ENCODE measurements at regions not wholly inside any gene's neighbourhood (a gene's known extent, or its start where the extent isn't known, plus 50 kb on each side); places are given as distances from the start of the nearest gene placed in this dataset.

DNA sequence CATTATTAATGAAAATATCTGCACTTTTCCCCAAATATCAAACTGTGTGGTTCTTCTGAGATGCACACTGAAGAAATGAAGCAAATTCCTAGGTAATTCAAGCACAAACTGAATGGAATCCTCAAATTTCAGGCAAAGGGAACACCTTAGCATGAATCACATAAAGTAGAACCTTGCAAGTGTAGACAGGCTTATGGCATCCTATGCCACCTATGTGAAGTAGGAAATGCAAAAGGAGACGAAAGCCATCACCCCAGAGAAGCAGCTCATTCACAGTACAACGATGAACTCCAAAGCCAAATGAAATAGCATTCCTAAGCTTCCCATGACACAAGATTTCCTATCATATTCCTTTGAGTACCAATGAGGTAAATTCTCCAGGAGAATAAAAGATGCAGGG, 461.2 kb upstream of the RUNX1 start:
- no peaks in the 10 kb centered on the region for H3K9me3 Mint-ChIP-seq
- H3K4me3 ChIP-seq (ENCODE audit: control insufficient read depth in 1 of 2, extremely low read depth in 1 of 2, low read length in 1 of 2): no peak overlapping the region
- ATAC-seq (replicated peaks in 1 of 4): no peak
- H3K27me3 ChIP-seq (replicated peaks in 1 of 2; ENCODE audit: control insufficient read depth in 2 of 2, extremely low read depth in 1 of 2, insufficient read depth in 2 of 2, low read length in 1 of 2): peaks cover 0 to 2% of the 10 kb centered on the region in 2 experiments
- H3K27ac Mint-ChIP-seq: no peak overlapping the region
- no peak for DNase-seq
- no peaks in the 10 kb centered on the region for H3K36me3 Mint-ChIP-seq
- ChIA-PET POLR2A (no interaction called here), CTCF (no interaction called here)
- H3K27ac ChIP-seq (ENCODE audit: low read length): no peak overlapping the region
- H3K4me1 ChIP-seq (ENCODE audit: control insufficient read depth in 1 of 2, extremely low read depth in 1 of 2, insufficient read depth in 2 of 2, low read length in 2 of 2): peaks cover 9 to 18% of the 10 kb centered on the region in 2 experiments
- no peaks in the 10 kb centered on the region for H3K36me3 ChIP-seq (ENCODE audit: control insufficient read depth in 2 of 2, extremely low read depth in 1 of 2, insufficient read depth in 1 of 2, low read length in 1 of 2)
- H3K9me3 ChIP-seq: no peaks in the 10 kb centered on the region
- peaks cover 0 to 12% of the 10 kb centered on the region in 2 donors for H3K27me3 Mint-ChIP-seq
- WGBS (ENCODE audit: insufficient coverage): no CpG with 5 or more reads among the region's 2 CpGs
- H3K4me1 Mint-ChIP-seq: peaks cover 32 to 40% (median 36%) of the 10 kb centered on the region in 3 donors
- H3K4me3 Mint-ChIP-seq: no peak overlapping the region

DNA sequence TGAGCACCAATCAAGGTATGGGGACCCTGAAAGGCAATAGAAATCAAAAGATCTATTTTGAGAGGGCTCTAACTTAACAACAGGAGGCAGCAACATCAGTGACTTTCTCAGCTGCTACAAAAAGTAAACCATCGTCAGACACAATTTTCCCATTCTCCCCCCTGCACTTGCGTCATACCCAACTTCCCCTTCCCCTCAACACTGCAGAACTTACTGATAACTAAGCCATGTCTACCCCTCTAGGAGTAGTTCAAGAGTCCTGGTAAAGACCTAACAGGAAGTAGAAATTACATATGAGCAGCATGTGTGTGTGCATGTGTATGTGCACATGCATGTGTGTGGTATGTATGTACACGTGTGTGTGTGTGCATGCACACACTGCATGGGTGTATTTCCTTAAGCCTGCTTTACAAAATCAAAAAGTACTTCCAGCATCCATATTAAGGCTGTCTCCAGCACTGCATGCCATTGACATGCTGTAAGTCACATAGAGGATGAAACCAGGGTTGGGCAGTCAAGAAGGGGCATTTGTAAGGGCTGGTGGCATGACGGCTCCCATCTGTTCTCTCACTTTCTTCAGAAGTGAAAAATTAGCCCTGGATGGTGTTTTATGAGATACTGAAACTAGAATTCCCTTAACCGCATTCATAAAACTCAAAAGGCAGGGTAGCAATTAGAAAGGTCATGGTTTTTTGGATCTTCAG, 460.1 kb upstream of the RUNX1 start:
- POLR2A ChIA-PET: no interaction called here
- Mint-ChIP-seq H3K36me3 (no peaks in the 10 kb centered on the region), H3K27ac (no peak overlapping the region), H3K9me3 (no peaks in the 10 kb centered on the region), H3K27me3 (peaks cover 0 to 12% of the 10 kb centered on the region in 2 donors), H3K4me1 (peaks cover 40 to 51% (median 46%) of the 10 kb centered on the region in 3 donors), H3K4me3 (no peak overlapping the region)
- no peaks in the 10 kb centered on the region for H3K9me3 ChIP-seq
- no peak overlapping the region for H3K27ac ChIP-seq (ENCODE audit: low read length)
- no peak overlapping the region for H3K4me3 ChIP-seq (ENCODE audit: control insufficient read depth in 1 of 2, extremely low read depth in 1 of 2, low read length in 1 of 2)
- peaks cover 0 to 2% of the 10 kb centered on the region in 2 experiments for H3K27me3 ChIP-seq (replicated peaks in 1 of 2; ENCODE audit: control insufficient read depth in 2 of 2, extremely low read depth in 1 of 2, insufficient read depth in 2 of 2, low read length in 1 of 2)
- 49% methylated on average over 2 of the region's 5 CpGs for WGBS (ENCODE audit: insufficient coverage)
- H3K36me3 ChIP-seq (ENCODE audit: control insufficient read depth in 2 of 2, extremely low read depth in 1 of 2, insufficient read depth in 1 of 2, low read length in 1 of 2): no peaks in the 10 kb centered on the region
- H3K4me1 ChIP-seq (ENCODE audit: control insufficient read depth in 1 of 2, extremely low read depth in 1 of 2, insufficient read depth in 2 of 2, low read length in 2 of 2): peaks cover 20 to 30% of the 10 kb centered on the region in 2 experiments
- DNase-seq (no peak), ATAC-seq (replicated peaks in 1 of 4) (peak in 1 of 4 experiments; percentile 49)
- CTCF ChIA-PET: no interaction called here

DNA sequence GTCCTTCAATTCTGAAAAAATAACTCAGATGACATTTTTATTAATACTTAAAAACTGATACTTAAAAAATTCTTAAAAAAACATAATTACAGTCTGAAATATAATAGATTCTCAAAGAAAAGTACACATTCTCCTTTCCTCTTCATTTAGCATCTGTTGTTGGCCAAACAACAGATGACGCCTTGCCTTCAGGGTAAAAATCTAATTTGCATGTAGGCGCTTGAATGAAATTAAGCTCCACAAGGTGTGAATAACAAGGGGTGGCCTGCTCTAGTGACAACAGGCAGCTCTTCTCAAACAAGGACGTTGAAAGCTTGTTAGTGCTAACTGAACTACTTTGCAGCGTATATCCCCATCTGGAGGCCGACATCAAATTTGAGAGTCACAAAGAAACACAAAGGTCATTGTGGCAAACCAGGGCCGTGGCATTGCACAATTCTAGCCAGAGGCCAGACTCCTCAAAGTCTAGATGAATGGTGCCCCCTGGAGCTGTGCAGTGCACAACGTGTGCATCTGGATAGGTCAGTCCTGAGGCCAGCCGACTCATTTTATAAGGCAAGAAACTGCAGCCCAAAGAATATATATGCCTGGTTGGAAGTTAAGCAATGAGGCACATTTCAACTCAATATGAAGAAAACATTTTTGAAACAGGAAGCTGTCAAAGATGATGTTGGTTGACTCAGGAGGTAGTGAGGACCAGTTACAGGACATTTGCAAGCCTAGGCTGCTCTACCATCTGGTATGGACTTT, 459.2 kb upstream of the RUNX1 start:
- no peak overlapping the region for H3K27ac ChIP-seq (ENCODE audit: low read length)
- CTCF ChIA-PET: no interaction called here
- no peaks in the 10 kb centered on the region for H3K9me3 Mint-ChIP-seq
- H3K9me3 ChIP-seq: no peaks in the 10 kb centered on the region
- POLR2A ChIA-PET: no interaction called here
- no peaks in the 10 kb centered on the region for H3K36me3 ChIP-seq (ENCODE audit: control insufficient read depth in 2 of 2, extremely low read depth in 1 of 2, insufficient read depth in 1 of 2, low read length in 1 of 2)
- H3K4me1 Mint-ChIP-seq: peaks cover 49 to 59% (median 54%) of the 10 kb centered on the region in 3 donors
- peaks cover 0 to 2% of the 10 kb centered on the region in 2 experiments for H3K27me3 ChIP-seq (replicated peaks in 1 of 2; ENCODE audit: control insufficient read depth in 2 of 2, extremely low read depth in 1 of 2, insufficient read depth in 2 of 2, low read length in 1 of 2)
- H3K36me3 Mint-ChIP-seq: no peaks in the 10 kb centered on the region
- H3K4me3 Mint-ChIP-seq: no peak overlapping the region
- DNase-seq: peak in 8 of 35 experiments; percentile 8 to 42 (median 22)
- H3K4me3 ChIP-seq (ENCODE audit: control insufficient read depth in 1 of 2, extremely low read depth in 1 of 2, low read length in 1 of 2): no peak overlapping the region
- no peak overlapping the region for H3K27ac Mint-ChIP-seq
- WGBS (ENCODE audit: insufficient coverage): 64% methylated on average over 6 of the region's 8 CpGs
- H3K27me3 Mint-ChIP-seq: peaks cover 0 to 9% of the 10 kb centered on the region in 2 donors
- H3K4me1 ChIP-seq (ENCODE audit: control insufficient read depth in 1 of 2, extremely low read depth in 1 of 2, insufficient read depth in 2 of 2, low read length in 2 of 2): peaks cover 27 to 35% of the 10 kb centered on the region in 2 experiments
- no peak for ATAC-seq (replicated peaks in 1 of 4)

DNA sequence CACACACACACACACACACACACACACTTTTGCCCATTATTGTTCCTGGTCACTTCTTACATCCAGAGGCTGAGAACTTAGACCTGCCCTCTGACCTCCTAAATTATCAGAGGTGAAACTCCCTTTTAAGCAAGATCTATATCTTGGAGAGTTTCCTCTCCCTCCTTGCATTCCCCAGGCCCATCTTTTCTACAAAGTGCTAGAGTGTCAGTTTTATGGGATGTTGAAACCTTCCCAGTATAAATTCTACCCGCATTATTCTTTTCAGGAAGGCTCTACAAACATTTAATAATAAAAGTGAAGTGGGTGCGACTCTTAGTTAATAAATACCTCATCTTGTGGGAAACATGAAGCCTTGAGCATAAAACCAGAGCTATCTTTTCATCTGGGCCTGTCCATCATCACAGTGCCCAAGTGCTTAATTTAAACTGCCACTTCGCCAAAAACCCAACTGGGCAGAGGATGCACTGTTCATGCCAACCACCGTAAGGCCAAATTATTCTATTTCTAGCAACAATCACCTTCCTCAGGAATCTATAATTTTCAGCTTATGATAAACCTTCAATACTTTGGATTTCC, 458.2 kb upstream of the RUNX1 start:
- Mint-ChIP-seq H3K4me1 (peaks cover 59 to 70% (median 64%) of the 10 kb centered on the region in 3 donors), H3K36me3 (no peaks in the 10 kb centered on the region), H3K9me3 (no peaks in the 10 kb centered on the region), H3K27ac (no peak overlapping the region), H3K4me3 (no peak overlapping the region), H3K27me3 (peaks cover 0 to 8% of the 10 kb centered on the region in 2 donors)
- H3K9me3 ChIP-seq: no peaks in the 10 kb centered on the region
- H3K36me3 ChIP-seq (ENCODE audit: control insufficient read depth in 2 of 2, extremely low read depth in 1 of 2, insufficient read depth in 1 of 2, low read length in 1 of 2): no peaks in the 10 kb centered on the region
- peaks cover 34 to 42% of the 10 kb centered on the region in 2 experiments for H3K4me1 ChIP-seq (ENCODE audit: control insufficient read depth in 1 of 2, extremely low read depth in 1 of 2, insufficient read depth in 2 of 2, low read length in 2 of 2)
- ATAC-seq (replicated peaks in 1 of 4) (no peak), DNase-seq (no peak)
- 100% methylated on average over 1 of the region's 4 CpGs for WGBS (ENCODE audit: insufficient coverage)
- POLR2A ChIA-PET: no interaction called here
- H3K27me3 ChIP-seq (replicated peaks in 1 of 2; ENCODE audit: control insufficient read depth in 2 of 2, extremely low read depth in 1 of 2, insufficient read depth in 2 of 2, low read length in 1 of 2): peaks cover 0 to 2% of the 10 kb centered on the region in 2 experiments
- no peak overlapping the region for H3K27ac ChIP-seq (ENCODE audit: low read length)
- H3K4me3 ChIP-seq (ENCODE audit: control insufficient read depth in 1 of 2, extremely low read depth in 1 of 2, low read length in 1 of 2): no peak overlapping the region
- CTCF ChIA-PET: no interaction called here

DNA sequence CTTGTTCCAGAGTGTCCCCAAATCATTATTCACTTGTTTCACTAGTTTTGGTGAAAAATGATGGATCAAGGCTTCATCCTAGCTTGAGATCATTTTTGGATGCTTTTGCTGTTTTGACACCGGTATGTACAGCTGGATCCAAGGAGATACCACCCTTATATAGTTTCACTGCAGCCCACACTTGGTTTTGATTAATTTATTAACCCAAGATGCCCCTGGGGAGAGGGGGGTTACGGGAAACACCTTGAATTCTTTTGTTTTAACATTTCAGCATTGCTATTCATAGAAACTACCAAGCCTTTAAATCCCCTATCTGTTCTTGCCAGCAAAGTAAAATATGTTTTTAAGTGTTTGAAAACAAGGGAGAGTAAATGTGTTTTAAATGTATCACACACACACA, 457.7 kb upstream of the RUNX1 start:
- H3K27me3 ChIP-seq (replicated peaks in 1 of 2; ENCODE audit: control insufficient read depth in 2 of 2, extremely low read depth in 1 of 2, insufficient read depth in 2 of 2, low read length in 1 of 2): peaks cover 0 to 2% of the 10 kb centered on the region in 2 experiments
- H3K9me3 ChIP-seq: no peaks in the 10 kb centered on the region
- no CpG with 5 or more reads among the region's 2 CpGs for WGBS (ENCODE audit: insufficient coverage)
- Mint-ChIP-seq H3K9me3 (no peaks in the 10 kb centered on the region), H3K4me3 (no peak overlapping the region), H3K36me3 (no peaks in the 10 kb centered on the region), H3K4me1 (peaks cover 60 to 75% (median 64%) of the 10 kb centered on the region in 3 donors), H3K27me3 (peaks cover 0 to 6% of the 10 kb centered on the region in 2 donors), H3K27ac (peak overlapping the region in 1 of 2 donors; percentile 61)
- no peak overlapping the region for H3K27ac ChIP-seq (ENCODE audit: low read length)
- DNase-seq (no peak), ATAC-seq (replicated peaks in 1 of 4) (no peak)
- H3K4me1 ChIP-seq (ENCODE audit: control insufficient read depth in 1 of 2, extremely low read depth in 1 of 2, insufficient read depth in 2 of 2, low read length in 2 of 2): peaks cover 34 to 42% of the 10 kb centered on the region in 2 experiments
- ChIA-PET POLR2A (no interaction called here), CTCF (no interaction called here)
- no peak overlapping the region for H3K4me3 ChIP-seq (ENCODE audit: control insufficient read depth in 1 of 2, extremely low read depth in 1 of 2, low read length in 1 of 2)
- no peaks in the 10 kb centered on the region for H3K36me3 ChIP-seq (ENCODE audit: control insufficient read depth in 2 of 2, extremely low read depth in 1 of 2, insufficient read depth in 1 of 2, low read length in 1 of 2)

DNA sequence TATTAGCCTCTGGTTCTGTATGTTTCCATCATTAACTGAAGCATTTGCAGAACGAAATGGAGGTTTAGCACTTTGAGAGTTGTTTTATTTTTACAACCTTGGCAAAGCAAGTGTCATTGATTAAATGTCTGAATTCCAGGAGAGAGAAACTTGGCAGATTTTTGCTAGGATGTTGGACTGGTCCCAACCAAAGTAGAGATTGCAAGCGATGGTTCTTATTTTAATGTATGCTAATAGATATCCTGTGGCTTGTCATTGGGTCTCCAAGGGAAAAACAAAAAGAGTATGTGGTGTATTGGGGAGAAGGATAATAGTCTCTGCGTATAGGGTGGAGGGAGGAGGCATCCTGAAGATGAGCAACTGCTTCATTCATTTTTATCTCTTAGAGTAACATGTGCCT, 457.2 kb upstream of the RUNX1 start:
- H3K4me1 Mint-ChIP-seq: peaks cover 56 to 74% (median 60%) of the 10 kb centered on the region in 3 donors
- 100% methylated on average over 1 of the region's 3 CpGs for WGBS (ENCODE audit: insufficient coverage)

More for the DNA sequence above, 457.2 kb upstream of the RUNX1 start:
- H3K9me3 ChIP-seq: no peaks in the 10 kb centered on the region
- Mint-ChIP-seq H3K9me3 (no peaks in the 10 kb centered on the region), H3K36me3 (no peaks in the 10 kb centered on the region), H3K27me3 (peaks cover 0 to 5% of the 10 kb centered on the region in 2 donors), H3K4me3 (no peak overlapping the region), H3K27ac (peak overlapping the region in 1 of 2 donors; percentile 61)
- H3K27me3 ChIP-seq (replicated peaks in 1 of 2; ENCODE audit: control insufficient read depth in 2 of 2, extremely low read depth in 1 of 2, insufficient read depth in 2 of 2, low read length in 1 of 2): peaks cover 0 to 2% of the 10 kb centered on the region in 2 experiments
- no peak overlapping the region for H3K4me3 ChIP-seq (ENCODE audit: control insufficient read depth in 1 of 2, extremely low read depth in 1 of 2, low read length in 1 of 2)
- peaks cover 34 to 42% of the 10 kb centered on the region in 2 experiments for H3K4me1 ChIP-seq (ENCODE audit: control insufficient read depth in 1 of 2, extremely low read depth in 1 of 2, insufficient read depth in 2 of 2, low read length in 2 of 2)
- no peak for DNase-seq
- H3K36me3 ChIP-seq (ENCODE audit: control insufficient read depth in 2 of 2, extremely low read depth in 1 of 2, insufficient read depth in 1 of 2, low read length in 1 of 2): no peaks in the 10 kb centered on the region
- ChIA-PET POLR2A (no interaction called here), CTCF (no interaction called here)
- no peak overlapping the region for H3K27ac ChIP-seq (ENCODE audit: low read length)
- no peak for ATAC-seq (replicated peaks in 1 of 4)
